GM12878 (cell line): ENCODE measurements at regions not wholly inside any gene's neighbourhood (a gene's known extent, or its start where the extent isn't known, plus 50 kb on each side); places are given as distances from the start of the nearest gene placed in this dataset.

ENCODE experiments used
- ATAC-seq: fragments of 200-7000 bp; cut with Tn5 transposase; 3 replicates; pipeline ENCODE4 v1.9.1; 2020; ENCODE audit warnings: mild to moderate bottlenecking, moderate library complexity
- BruUV-seq: library from RNA; stranded (reverse); fragments of 400-500 nt; replicated peaks from 2 replicates; lab custom pipeline; 2021; lab: Mats Ljungman, UMichigan
- CTCF ChIA-PET: fragments of 300-600 bp; sonication (Branson Sonifier 250); formaldehyde crosslinking; extraction: SDS; loops from one replicate; lab custom pipeline; 2021; ENCODE audit warnings: inconsistent platforms; lab: Yijun Ruan, JAX
- POLR2A ChIA-PET: fragments of 350-600 bp; formaldehyde crosslinking; extraction: SDS; loops from one replicate; lab custom pipeline; 2021; ENCODE audit warnings: inconsistent platforms; lab: Charles Lee
- RAD21 ChIA-PET: fragments of 300-600 bp; sonication (Branson Sonifier 250); formaldehyde crosslinking; loops from one replicate; lab custom pipeline; 2023; ENCODE audit warnings: antibody characterized with exemption; ENCODE audit not compliant: unreplicated experiment; lab: Charles Lee
- SMC1A ChIA-PET: fragments of 300-600 bp; sonication (Branson Sonifier 250); formaldehyde crosslinking; loops from one replicate; lab custom pipeline; 2023; ENCODE audit not compliant: unreplicated experiment, uncharacterized antibody; lab: Charles Lee
- DNase-seq: peaks from one replicate; pipeline ENCODE4 v3.0.0-alpha.2; 2011; ENCODE audit warnings: low read depth, low spot score
- FAIRE-seq: peaks from 3 replicates; lab custom pipeline; 2011; peaks lifted over from hg19 to GRCh38; lab: Jason Lieb, UNC
- H2AFZ ChIP-seq: 2 replicates; pipeline ENCODE4 v1.6.0; 2011; ENCODE audit warnings: low read depth, low read length, control low read depth; ENCODE audit not compliant: control insufficient read depth
- H3K27ac ChIP-seq: 2 replicates; pipeline ENCODE4 v1.5.1; 2011; ENCODE audit warnings: control low read depth; ENCODE audit not compliant: control insufficient read depth, insufficient read depth
- H3K27me3 ChIP-seq, 2 experiments: replicated peaks in 1 of 2; 2 replicates each; pipeline versions ENCODE4 v1.6.0 to v1.6.1; 2011; ENCODE audit warnings: low read length in 1 of 2; ENCODE audit not compliant: control insufficient read depth in 2 of 2, insufficient read depth in 2 of 2
- H3K36me3 ChIP-seq, 2 experiments: 2 replicates each; pipeline ENCODE4 v1.5.1; 2011; ENCODE audit warnings: low read length in 1 of 2; ENCODE audit not compliant: control insufficient read depth in 2 of 2, insufficient read depth in 2 of 2
- H3K4me1 ChIP-seq: 2 replicates; pipeline ENCODE4 v1.6.1; 2011; ENCODE audit warnings: mild to moderate bottlenecking, low read length, moderate library complexity, mixed read lengths; ENCODE audit not compliant: control insufficient read depth, insufficient read depth
- H3K4me2 ChIP-seq: 2 replicates; pipeline ENCODE4 v1.6.0; 2011; ENCODE audit warnings: control low read depth; ENCODE audit not compliant: control insufficient read depth, insufficient read depth
- H3K4me3 ChIP-seq: fragments of 200-600 bp; sonication (generic); 2 replicates; pipeline ENCODE4 v1.5.1; 2016
- H3K79me2 ChIP-seq: 2 replicates; pipeline ENCODE4 v1.6.0; 2011; ENCODE audit warnings: low read length; ENCODE audit not compliant: control insufficient read depth, insufficient read depth
- H3K9ac ChIP-seq: 2 replicates; pipeline ENCODE4 v1.8.0; 2011; ENCODE audit warnings: low read length, control low read depth, mixed read lengths; ENCODE audit not compliant: control insufficient read depth, insufficient read depth
- H3K9me3 ChIP-seq: replicated peaks from 3 replicates; pipeline ENCODE4 v1.5.1; 2011; ENCODE audit warnings: mild to moderate bottlenecking, low read length; ENCODE audit not compliant: control insufficient read depth, insufficient read depth
- H4K20me1 ChIP-seq: 2 replicates; pipeline ENCODE4 v1.6.0; 2011; ENCODE audit not compliant: control insufficient read depth, insufficient read depth
- CBX3 ChIP-seq: fragments of 200-600 bp; sonication (generic); IDR thresholded peaks from 2 replicates; pipeline ENCODE4 v1.6.1; 2016; ENCODE audit warnings: low read depth, borderline replicate concordance
- CREM ChIP-seq: IDR thresholded peaks from 2 replicates; pipeline ENCODE4 v1.6.1; 2014; ENCODE audit warnings: antibody characterized with exemption, low read depth
- HSF1 ChIP-seq: fragments of 150-350 bp; IDR thresholded peaks from 2 replicates; pipeline ENCODE4 v1.6.1; 2014; ENCODE audit warnings: mild to moderate bottlenecking, low read depth, low read length
- MEF2A ChIP-seq: IDR thresholded peaks from 2 replicates; pipeline ENCODE4 v1.6.1; 2011; ENCODE audit warnings: low read depth, mild to moderate bottlenecking, low read length, moderate library complexity; ENCODE audit not compliant: insufficient read depth
- MLLT1 ChIP-seq: fragments of 450-650 bp; IDR thresholded peaks from 2 replicates; pipeline ENCODE4 v1.6.1; 2016; ENCODE audit warnings: mild to moderate bottlenecking
- NFYB ChIP-seq: IDR thresholded peaks from 2 replicates; pipeline ENCODE4 v1.6.1; 2011; ENCODE audit warnings: low read depth, mild to moderate bottlenecking, low read length, improper control_type of control experiment, moderate library complexity; ENCODE audit not compliant: insufficient read depth
- POLR2AphosphoS2 ChIP-seq: IDR thresholded peaks from 2 replicates; pipeline ENCODE4 v1.6.1; 2011; ENCODE audit warnings: low read depth, mild to moderate bottlenecking, low read length, improper control_type of control experiment, moderate library complexity
- RB1 ChIP-seq: fragments of 450-650 bp; formaldehyde crosslinking; IDR thresholded peaks from 2 replicates; pipeline ENCODE4 v1.6.1; 2017; ENCODE audit warnings: mild to moderate bottlenecking, borderline replicate concordance
- RCOR1 ChIP-seq: conservative IDR thresholded peaks from 2 replicates; pipeline ENCODE4 v1.6.1; 2012; ENCODE audit warnings: low read depth, low read length, improper control_type of control experiment
- SIN3A ChIP-seq: IDR thresholded peaks from 2 replicates; pipeline ENCODE4 v1.6.1; 2012; ENCODE audit warnings: low read depth, low read length, improper control_type of control experiment
- SP1 ChIP-seq: IDR thresholded peaks from one replicate; pipeline ENCODE4 v1.6.1; 2011; ENCODE audit warnings: low read depth, low read length
- SREBF2 ChIP-seq: IDR thresholded peaks from 2 replicates; pipeline ENCODE4 v1.6.1; 2012; ENCODE audit warnings: mild to moderate bottlenecking, low read length
- TCF12 ChIP-seq: IDR thresholded peaks from 2 replicates; pipeline ENCODE4 v1.6.1; 2011; ENCODE audit warnings: low read depth, mild to moderate bottlenecking, low read length
- YBX1 ChIP-seq: fragments of 450-650 bp; IDR thresholded peaks from 2 replicates; pipeline ENCODE4 v1.6.1; 2016; ENCODE audit warnings: antibody characterized with exemption
- ZNF207 ChIP-seq: fragments of 450-650 bp; IDR thresholded peaks from 2 replicates; pipeline ENCODE4 v1.6.1; 2014; ENCODE audit warnings: antibody characterized with exemption, mild to moderate bottlenecking, borderline replicate concordance
- WGBS: methylation state at CpG from one replicate; pipeline ENCODE4 v1.1.6; 2016; ENCODE audit warnings: low lambda C conversion rate; ENCODE audit not compliant: insufficient replicate concordance, insufficient coverage; ENCODE audit errors: missing lambda C conversion rate; 5-methylcytosine and 5-hydroxymethylcytosine counted together
- in situ Hi-C: fragments of 300-500 bp; cut with MboI; formaldehyde crosslinking; loops from 9 replicates; pipeline ENCODE4 v1.14.3; 2018; ENCODE audit warnings: mixed read lengths
- intact Hi-C: fragments of 100-400 bp; cut with micrococcal nuclease; formaldehyde crosslinking; loops from one replicate; pipeline ENCODE4 v1.14.2; 2022; ENCODE audit not compliant: unreplicated experiment

- ChIA-PET POLR2A (no interaction called here), CTCF (interaction anchor here (0.6 kb wide), 1 partner anchor 44 kb away, joined by 3 read pairs; no protein-coding TSS in a partner anchor), SMC1A (no interaction called here), RAD21 (no interaction called here)
- DNase-seq = no peak
- no peak overlapping the region for H3K4me3 ChIP-seq
- no TSS peak for BruUV-seq
- intact Hi-C loops = no loop called here
- no peaks in the 10 kb centered on the region for H3K9me3 ChIP-seq
- H3K79me2 ChIP-seq = no peaks in the 10 kb centered on the region
- H3K4me2 ChIP-seq = no peak overlapping the region
- no peak for ATAC-seq
- no peaks in the 10 kb centered on the region for H3K4me1 ChIP-seq
- no peak overlapping the region for H3K9ac ChIP-seq
- H3K36me3 ChIP-seq = no peaks in the 10 kb centered on the region
- no peak overlapping the region for H3K27ac ChIP-seq
- H4K20me1 ChIP-seq = no peaks in the 10 kb centered on the region
- H2AFZ ChIP-seq = no peak overlapping the region
- no peaks in the 10 kb centered on the region for H3K27me3 ChIP-seq
- in situ Hi-C loops = no loop called here
- WGBS = 45% methylated on average over 2 of the region's 2 CpGs
- no peak for FAIRE-seq
- TF ChIP-seq NFYB (no peak), YBX1 (no peak), MLLT1 (no peak), POLR2AphosphoS2 (no peak)
Observed at GRCh38 chr14:85106506-85106905, 423.4 kb upstream of the FLRT2 start.

GRCh38 chr14:85112762-85113161 lies 417.2 kb upstream of the FLRT2 start:
- H3K27ac ChIP-seq = no peak overlapping the region
- H3K4me2 ChIP-seq = no peak overlapping the region
- no TSS peak for BruUV-seq
- ChIA-PET POLR2A (no interaction called here), SMC1A (interaction anchor here (1.8 kb wide), 1 partner anchor 42 kb away, joined by 5 read pairs; no protein-coding TSS in a partner anchor), RAD21 (no interaction called here), CTCF (no interaction called here)
- 0% methylated on average over 2 of the region's 2 CpGs for WGBS
- H4K20me1 ChIP-seq = no peaks in the 10 kb centered on the region
- no peak for ATAC-seq
- FAIRE-seq = no peak
- intact Hi-C loops (no loop called here), in situ Hi-C loops (no loop called here)
- no peak overlapping the region for H3K4me3 ChIP-seq
- no peak overlapping the region for H3K9ac ChIP-seq
- H3K27me3 ChIP-seq = no peaks in the 10 kb centered on the region
- no peak overlapping the region for H2AFZ ChIP-seq
- no peaks in the 10 kb centered on the region for H3K4me1 ChIP-seq
- no peak for DNase-seq
- H3K36me3 ChIP-seq = no peaks in the 10 kb centered on the region
- H3K9me3 ChIP-seq = no peaks in the 10 kb centered on the region
- H3K79me2 ChIP-seq = no peaks in the 10 kb centered on the region
- TF ChIP-seq SREBF2 = no peak
- no peak for TF ChIP-seq HSF1
- no peak for TF ChIP-seq CREM
- no peak for TF ChIP-seq MEF2A
- TF ChIP-seq TCF12 = no peak
- no peak for TF ChIP-seq SP1
- TF ChIP-seq ZNF207 = no peak
- TF ChIP-seq RCOR1 = no peak
- TF ChIP-seq CBX3 = no peak
- TF ChIP-seq MLLT1 = no peak
- no peak for TF ChIP-seq RB1
- no peak for TF ChIP-seq SIN3A
